ENCODE measurements at regions not wholly inside any gene's neighbourhood (a gene's known extent, or its start where the extent isn't known, plus 50 kb on each side); places are given as distances from the start of the nearest gene placed in this dataset.

GRCh38 chr3:101069901-101070798, 76.9 kb upstream of the ABI3BP start:
- peaks cover 8% of the 10 kb centered on the region for H3K4me1 ChIP-seq
- intact Hi-C loops (cut with micrococcal nuclease; ENCODE audit: unreplicated experiment): loop anchor here (1.0 to 10.0 kb wide), 5 partner anchors 34 to 312 kb away; no protein-coding TSS in a partner anchor
- Mint-ChIP-seq H3K9me3 (ENCODE audit: unreplicated experiment) (no peaks in the 10 kb centered on the region), H3K27me3 (ENCODE audit: insufficient read depth, unreplicated experiment) (no peaks in the 10 kb centered on the region), H3K36me3 (ENCODE audit: insufficient read depth, unreplicated experiment) (no peaks in the 10 kb centered on the region), H3K4me3 (ENCODE audit: unreplicated experiment) (peak overlapping the region; percentile 8), H3K4me1 (ENCODE audit: low read depth, unreplicated experiment) (peaks cover 32% of the 10 kb centered on the region), H3K27ac (ENCODE audit: unreplicated experiment) (peak overlapping the region; percentile 74)
- no peaks in the 10 kb centered on the region for H3K9me3 ChIP-seq
- ChIA-PET POLR2A (no interaction called here), CTCF (interaction anchor here (1.0 to 2.0 kb wide), 2 partner anchors 74 to 126 kb away, joined by 7 to 23 read pairs; no protein-coding TSS in a partner anchor)
- no peak overlapping the region for H3K4me3 ChIP-seq (ENCODE audit: low read depth, low read length)
- BruUV-seq (replicated peaks): no TSS peak
- no peaks in the 10 kb centered on the region for H3K27me3 ChIP-seq (replicated peaks; ENCODE audit: control insufficient read depth, insufficient read depth, low read length)
- DNase-seq: peak; percentile 81 to 85
- no peaks in the 10 kb centered on the region for H3K36me3 ChIP-seq (ENCODE audit: control insufficient read depth, insufficient read depth, low read length)
- peak; percentile 80 to 86 for TF ChIP-seq CTCF (IDR thresholded peaks at IDR 0.05; ENCODE audit: insufficient read depth in 1 of 2, low read depth in 1 of 2, low read length in 1 of 2, severe bottlenecking in 1 of 2, unreplicated experiment in 1 of 2)

- H3K9me3 Mint-ChIP-seq (ENCODE audit: unreplicated experiment): no peaks in the 10 kb centered on the region
- peaks cover 8% of the 10 kb centered on the region for H3K4me1 ChIP-seq
- H3K27me3 ChIP-seq (replicated peaks; ENCODE audit: control insufficient read depth, insufficient read depth, low read length): no peaks in the 10 kb centered on the region
- no peak overlapping the region for H3K4me3 ChIP-seq (ENCODE audit: low read depth, low read length)
- intact Hi-C loops (cut with micrococcal nuclease; ENCODE audit: unreplicated experiment): no loop called here
- BruUV-seq (replicated peaks): no TSS peak
- H3K4me3 Mint-ChIP-seq (ENCODE audit: unreplicated experiment): no peak overlapping the region
- no peak for TF ChIP-seq CTCF (IDR thresholded peaks at IDR 0.05; ENCODE audit: insufficient read depth in 1 of 2, low read depth in 1 of 2, low read length in 1 of 2, severe bottlenecking in 1 of 2, unreplicated experiment in 1 of 2)
- H3K36me3 Mint-ChIP-seq (ENCODE audit: insufficient read depth, unreplicated experiment): no peaks in the 10 kb centered on the region
- H3K9me3 ChIP-seq: no peaks in the 10 kb centered on the region
- ChIA-PET CTCF (interaction anchor here (1.0 to 2.0 kb wide), 2 partner anchors 75 to 127 kb away, joined by 7 to 23 read pairs; no protein-coding TSS in a partner anchor), POLR2A (no interaction called here)
- no peaks in the 10 kb centered on the region for H3K27me3 Mint-ChIP-seq (ENCODE audit: insufficient read depth, unreplicated experiment)
- no peak for DNase-seq
- H3K36me3 ChIP-seq (ENCODE audit: control insufficient read depth, insufficient read depth, low read length): no peaks in the 10 kb centered on the region
- peaks cover 32% of the 10 kb centered on the region for H3K4me1 Mint-ChIP-seq (ENCODE audit: low read depth, unreplicated experiment)
- peak overlapping the region; percentile 74 for H3K27ac Mint-ChIP-seq (ENCODE audit: unreplicated experiment)
These were observed 75.8 kb upstream of the ABI3BP start for GRCh38 chr3:101068876-101069606.

- no peak overlapping the region for H3K27ac Mint-ChIP-seq (ENCODE audit: unreplicated experiment)
- no peaks in the 10 kb centered on the region for H3K27me3 Mint-ChIP-seq (ENCODE audit: insufficient read depth, unreplicated experiment)
- CTCF ChIA-PET: no interaction called here
- Histone ChIP-seq H3K9me3 (no peaks in the 10 kb centered on the region), H3K27me3 (replicated peaks; ENCODE audit: control insufficient read depth, insufficient read depth, low read length) (no peaks in the 10 kb centered on the region), H3K36me3 (ENCODE audit: control insufficient read depth, insufficient read depth, low read length) (no peaks in the 10 kb centered on the region), H3K4me3 (ENCODE audit: low read depth, low read length) (no peak overlapping the region), H3K4me1 (peaks cover 8% of the 10 kb centered on the region)
- POLR2A ChIA-PET: no interaction called here
- H3K4me3 Mint-ChIP-seq (ENCODE audit: unreplicated experiment): no peak overlapping the region
- H3K4me1 Mint-ChIP-seq (ENCODE audit: low read depth, unreplicated experiment): peaks cover 32% of the 10 kb centered on the region
- no peak for TF ChIP-seq CTCF (IDR thresholded peaks at IDR 0.05; ENCODE audit: insufficient read depth in 1 of 2, low read depth in 1 of 2, low read length in 1 of 2, severe bottlenecking in 1 of 2, unreplicated experiment in 1 of 2)
- H3K36me3 Mint-ChIP-seq (ENCODE audit: insufficient read depth, unreplicated experiment): no peaks in the 10 kb centered on the region
- no peak for DNase-seq
- BruUV-seq (replicated peaks): no TSS peak
- intact Hi-C loops (cut with micrococcal nuclease; ENCODE audit: unreplicated experiment): no loop called here
- peaks cover 5% of the 10 kb centered on the region for H3K9me3 Mint-ChIP-seq (ENCODE audit: unreplicated experiment)
These were observed 73.5 kb upstream of the ABI3BP start for GRCh38 chr3:101066711-101067129.

Data from Caco-2 (cell line).